KBM-7 (cell line): ENCODE measurements at regions not wholly inside any gene's neighbourhood (a gene's known extent, or its start where the extent isn't known, plus 50 kb on each side); places are given as distances from the start of the nearest gene placed in this dataset.
"Not testable (repeated sequence)": the region's sequence is repeated elsewhere in the genome, so short reads cannot be mapped to it uniquely, and the experiment has no call there.

Source experiments
- DNase-seq: peaks from one replicate; pipeline ENCODE4 v3.0.0-alpha.2; 2015
- in situ Hi-C: fragments of 300-500 bp; cut with MboI; formaldehyde crosslinking; loops from 2 replicates; pipeline ENCODE4 v1.14.3; 2020; ENCODE audit warnings: low sequenced_read_pairs, low pct_unique_long_range_greater_than_20kb, mixed read lengths

- in situ Hi-C loops = no loop called here
- no peak for DNase-seq
Observed at GRCh38 chr15:36175186-36175740, 404.2 kb upstream of the CDIN1 start.

GRCh38 chr15:36175741-36176291 is 403.6 kb upstream of the CDIN1 start:
- in situ Hi-C loops = no loop called here
- DNase-seq = no peak

GRCh38 chr15:36177590-36178302 is 401.7 kb upstream of the CDIN1 start:
- in situ Hi-C loops = no loop called here
- DNase-seq = no peak

- no peak for DNase-seq
- in situ Hi-C loops = no loop called here
Observed at GRCh38 chr15:36178303-36178633, 401.2 kb upstream of the CDIN1 start.

- in situ Hi-C loops = no loop called here
- no peak for DNase-seq
Observed at GRCh38 chr15:36183201-36183600, 396.2 kb upstream of the CDIN1 start.

GRCh38 chr15:36185438-36185837 is 394.0 kb upstream of the CDIN1 start:
- in situ Hi-C loops = no loop called here
- DNase-seq = no peak

GRCh38 chr15:36185845-36186244 is 393.6 kb upstream of the CDIN1 start:
- in situ Hi-C loops = no loop called here
- no peak for DNase-seq

GRCh38 chr15:36186376-36186775 is 393.1 kb upstream of the CDIN1 start:
- in situ Hi-C loops = no loop called here
- DNase-seq = no peak

- in situ Hi-C loops = no loop called here
Observed at GRCh38 chr15:36191459-36191858, 388.0 kb upstream of the CDIN1 start.

GRCh38 chr15:36195361-36196007 is 383.9 kb upstream of the CDIN1 start:
- DNase-seq, in situ Hi-C loops: not testable (repeated sequence)

More at GRCh38 chr15:36191459-36191858, 388.0 kb upstream of the CDIN1 start:
- DNase-seq = no peak

- in situ Hi-C loops = no loop called here
- DNase-seq = no peak
Observed at GRCh38 chr15:36208868-36209582, 370.4 kb upstream of the CDIN1 start.

- in situ Hi-C loops = no loop called here
- DNase-seq = no peak
Observed at GRCh38 chr15:36210426-36210825, 369.0 kb upstream of the CDIN1 start.

GRCh38 chr15:36218322-36218721 is 361.1 kb upstream of the CDIN1 start:
- DNase-seq = no peak
- in situ Hi-C loops = no loop called here

- in situ Hi-C loops = no loop called here
- no peak for DNase-seq
Observed at GRCh38 chr15:36218991-36219390, 360.4 kb upstream of the CDIN1 start.

- DNase-seq = no peak
- in situ Hi-C loops = no loop called here
Observed at GRCh38 chr15:36221992-36222391, 357.4 kb upstream of the CDIN1 start.

GRCh38 chr15:36230776-36231175 is 348.6 kb upstream of the CDIN1 start:
- in situ Hi-C loops = no loop called here
- no peak for DNase-seq

GRCh38 chr15:36232491-36232890 is 346.9 kb upstream of the CDIN1 start:
- no peak for DNase-seq
- in situ Hi-C loops = no loop called here

- in situ Hi-C loops = no loop called here
- no peak for DNase-seq
Observed at GRCh38 chr15:36234743-36235142, 344.7 kb upstream of the CDIN1 start.

- in situ Hi-C loops = no loop called here
- no peak for DNase-seq
Observed at GRCh38 chr15:36235173-36235572, 344.3 kb upstream of the CDIN1 start.

GRCh38 chr15:36239509-36239908 is 339.9 kb upstream of the CDIN1 start:
- no peak for DNase-seq
- in situ Hi-C loops = no loop called here
